ENCODE measurements at regions not wholly inside any gene's neighbourhood (a gene's known extent, or its start where the extent isn't known, plus 50 kb on each side); places are given as distances from the start of the nearest gene placed in this dataset.

DNA sequence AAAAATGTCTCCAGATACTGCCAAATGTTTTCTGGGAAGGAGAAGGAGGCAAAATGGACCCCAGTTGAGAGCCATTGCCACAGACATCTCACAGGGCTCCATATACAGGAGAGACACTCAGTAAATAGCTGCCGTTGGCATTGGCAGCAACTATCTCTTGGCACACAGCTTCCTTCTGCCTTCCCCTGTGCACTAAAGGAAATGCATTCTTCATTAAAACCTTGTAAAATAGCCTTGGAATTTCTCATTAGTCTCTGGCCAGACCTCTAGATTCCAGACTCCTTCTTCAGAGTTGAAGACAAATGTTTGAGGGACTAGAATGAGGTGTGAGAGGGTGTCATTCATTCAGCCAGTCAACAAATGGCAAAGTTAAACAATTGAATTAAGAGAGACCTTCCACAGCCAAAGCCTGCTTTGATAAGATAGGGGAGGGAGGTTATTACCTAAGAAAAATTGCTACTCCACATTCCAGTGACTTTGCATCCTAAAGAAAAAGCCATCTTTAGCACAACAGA lies 223.9 kb upstream of the HS3ST3A1 start:
- TF ChIP-seq POLR2AphosphoS5 (IDR thresholded peaks at IDR 0.05): no peak
- TF ChIP-seq, protein P1, sequence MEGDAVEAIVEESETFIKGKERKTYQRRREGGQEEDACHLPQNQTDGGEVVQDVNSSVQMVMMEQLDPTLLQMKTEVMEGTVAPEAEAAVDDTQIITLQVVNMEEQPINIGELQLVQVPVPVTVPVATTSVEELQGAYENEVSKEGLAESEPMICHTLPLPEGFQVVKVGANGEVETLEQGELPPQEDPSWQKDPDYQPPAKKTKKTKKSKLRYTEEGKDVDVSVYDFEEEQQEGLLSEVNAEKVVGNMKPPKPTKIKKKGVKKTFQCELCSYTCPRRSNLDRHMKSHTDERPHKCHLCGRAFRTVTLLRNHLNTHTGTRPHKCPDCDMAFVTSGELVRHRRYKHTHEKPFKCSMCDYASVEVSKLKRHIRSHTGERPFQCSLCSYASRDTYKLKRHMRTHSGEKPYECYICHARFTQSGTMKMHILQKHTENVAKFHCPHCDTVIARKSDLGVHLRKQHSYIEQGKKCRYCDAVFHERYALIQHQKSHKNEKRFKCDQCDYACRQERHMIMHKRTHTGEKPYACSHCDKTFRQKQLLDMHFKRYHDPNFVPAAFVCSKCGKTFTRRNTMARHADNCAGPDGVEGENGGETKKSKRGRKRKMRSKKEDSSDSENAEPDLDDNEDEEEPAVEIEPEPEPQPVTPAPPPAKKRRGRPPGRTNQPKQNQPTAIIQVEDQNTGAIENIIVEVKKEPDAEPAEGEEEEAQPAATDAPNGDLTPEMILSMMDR (IDR thresholded peaks at IDR 0.05): no peak
